ENCODE measurements at regions not wholly inside any gene's neighbourhood (a gene's known extent, or its start where the extent isn't known, plus 50 kb on each side); places are given as distances from the start of the nearest gene placed in this dataset.

GRCh38 chr5:30596495-30597064 is 596.9 kb upstream of the CDH6 start:
- TF ChIP-seq POLR2AphosphoS5 (IDR thresholded peaks at IDR 0.05; ENCODE audit: insufficient read depth in 1 of 2, low read depth in 1 of 2) (no peak), CTCF (IDR thresholded peaks at IDR 0.05) (no peak), POLR2A (IDR thresholded peaks at IDR 0.05) (no peak)
